Keratinocyte (primary cell): ENCODE measurements at regions not wholly inside any gene's neighbourhood (a gene's known extent, or its start where the extent isn't known, plus 50 kb on each side); places are given as distances from the start of the nearest gene placed in this dataset.

Experiments
- DNase-seq: peaks from one replicate; pipeline ENCODE4 v3.0.0-alpha.2; 2011; ENCODE audit warnings: low read depth, missing footprints, low spot score
- FAIRE-seq: peaks from 2 replicates; lab custom pipeline; 2011; peaks lifted over from hg19 to GRCh38; lab: Jason Lieb, UNC
- H2AFZ ChIP-seq: 2 replicates; pipeline ENCODE4 v1.6.0; 2012; ENCODE audit warnings: low read length, control low read depth, inconsistent platforms; ENCODE audit not compliant: control insufficient read depth
- H3K27ac ChIP-seq: 2 replicates; pipeline ENCODE4 v1.5.1; 2011; ENCODE audit warnings: low read length; ENCODE audit not compliant: control insufficient read depth, insufficient read depth
- H3K27me3 ChIP-seq: 3 replicates; pipeline ENCODE4 v1.6.0; 2011; ENCODE audit warnings: low read length; ENCODE audit not compliant: control insufficient read depth, insufficient read depth; ENCODE audit errors: extremely low read depth
- H3K36me3 ChIP-seq, 2 experiments: 2 replicates in 1 of 2; 3 replicates in 1 of 2; pipeline ENCODE4 v1.5.1; 2011; ENCODE audit warnings: low read length in 2 of 2, mild to moderate bottlenecking in 1 of 2; ENCODE audit not compliant: control insufficient read depth in 2 of 2, insufficient read depth in 2 of 2; ENCODE audit errors: extremely low read depth in 1 of 2
- H3K4me1 ChIP-seq: 3 replicates; pipeline ENCODE4 v1.5.1; 2011; ENCODE audit warnings: low read length; ENCODE audit not compliant: control insufficient read depth, insufficient read depth; ENCODE audit errors: extremely low read depth
- H3K4me2 ChIP-seq: 3 replicates; pipeline ENCODE4 v1.6.0; 2011; ENCODE audit warnings: low read depth, low read length; ENCODE audit not compliant: control insufficient read depth, insufficient read depth; ENCODE audit errors: extremely low read depth
- H3K4me3 ChIP-seq, 3 experiments: fragments of 200-600 bp in 1 of 3; sonication (generic) in 1 of 3; 2 replicates in 2 of 3; 3 replicates in 1 of 3; pipeline ENCODE4 v1.5.1; 2011 to 2016; ENCODE audit warnings: low read length in 3 of 3, mild to moderate bottlenecking in 3 of 3, control low read depth in 2 of 3, inconsistent platforms in 1 of 3, low read depth in 1 of 3, mixed read lengths in 1 of 3, mixed run types in 1 of 3, moderate library complexity in 1 of 3; ENCODE audit not compliant: control insufficient read depth in 2 of 3, insufficient read depth in 2 of 3; ENCODE audit errors: extremely low read depth in 1 of 3
- H3K79me2 ChIP-seq: 2 replicates; pipeline ENCODE4 v1.6.0; 2012; ENCODE audit warnings: low read length; ENCODE audit not compliant: control insufficient read depth, insufficient read depth
- H3K9ac ChIP-seq: 3 replicates; pipeline ENCODE4 v1.6.0; 2011; ENCODE audit warnings: low read length; ENCODE audit not compliant: control insufficient read depth, insufficient read depth; ENCODE audit errors: extremely low read depth
- H3K9me1 ChIP-seq: 3 replicates; pipeline ENCODE4 v1.6.0; 2011; ENCODE audit warnings: low read length; ENCODE audit not compliant: control insufficient read depth, insufficient read depth; ENCODE audit errors: extremely low read depth
- H3K9me3 ChIP-seq: 2 replicates; pipeline ENCODE4 v1.5.1; 2012; ENCODE audit warnings: low read depth, low read length; ENCODE audit not compliant: control insufficient read depth
- H4K20me1 ChIP-seq: 3 replicates; pipeline ENCODE4 v1.6.0; 2011; ENCODE audit warnings: low read length; ENCODE audit not compliant: control insufficient read depth, insufficient read depth; ENCODE audit errors: extremely low read depth
- CTCF ChIP-seq, 3 experiments: IDR thresholded peaks in 1 of 3; conservative IDR thresholded peaks in 1 of 3; optimal IDR thresholded peaks in 1 of 3; 2 replicates in 2 of 3; 3 replicates in 1 of 3; pipeline versions ENCODE3 to v1.5.1; 2011; ENCODE audit warnings: low read length in 3 of 3, mild to moderate bottlenecking in 3 of 3, moderate library complexity in 2 of 3, control low read depth in 1 of 3, inconsistent platforms in 1 of 3; ENCODE audit not compliant: insufficient read depth in 2 of 3; ENCODE audit errors: extremely low read depth in 1 of 3
- EZH2 ChIP-seq: IDR thresholded peaks from one replicate; pipeline ENCODE4 v1.6.1; 2012; ENCODE audit warnings: inconsistent platforms, mild to moderate bottlenecking, low read length, moderate library complexity
- dilution Hi-C: fragments of 300-500 bp; cut with MboI; formaldehyde crosslinking; loops from one replicate; pipeline ENCODE4 v1.7.0; 2020; ENCODE audit warnings: low sequenced_read_pairs; ENCODE audit not compliant: extremely low pct_ligation_motif_present

- Histone ChIP-seq H3K4me3 (no peak overlapping the region), H4K20me1 (no peaks in the 10 kb centered on the region), H3K9me1 (no peaks in the 10 kb centered on the region), H3K79me2 (no peaks in the 10 kb centered on the region), H3K27me3 (peaks cover 7% of the 10 kb centered on the region), H3K4me1 (no peaks in the 10 kb centered on the region), H3K36me3 (no peaks in the 10 kb centered on the region), H3K27ac (no peak overlapping the region), H2AFZ (no peak overlapping the region), H3K4me2 (no peak overlapping the region), H3K9ac (no peak overlapping the region), H3K9me3 (no peaks in the 10 kb centered on the region)
- no peak for FAIRE-seq
- dilution Hi-C loops, result no loop called here
- TF ChIP-seq EZH2, result no peak
- TF ChIP-seq CTCF (optimal IDR thresholded peaks at IDR 0.05 in 1 of 3, IDR thresholded peaks at IDR 0.05 in 1 of 3, conservative IDR thresholded peaks at IDR 0.05 in 1 of 3; ENCODE audit: extremely low read depth in 1 of 3, insufficient read depth in 2 of 3, low read length in 3 of 3), result no peak
- no peak for DNase-seq
Measured at GRCh38 chr9:134569626-134570025, 72.0 kb upstream of the COL5A1 start.

- H3K79me2 ChIP-seq, result no peaks in the 10 kb centered on the region
- TF ChIP-seq CTCF (optimal IDR thresholded peaks at IDR 0.05 in 1 of 3, IDR thresholded peaks at IDR 0.05 in 1 of 3, conservative IDR thresholded peaks at IDR 0.05 in 1 of 3; ENCODE audit: extremely low read depth in 1 of 3, insufficient read depth in 2 of 3, low read length in 3 of 3) (no peak), EZH2 (no peak)
- dilution Hi-C loops, result no loop called here
- H4K20me1 ChIP-seq, result no peaks in the 10 kb centered on the region
- H3K27me3 ChIP-seq, result peaks cover 7% of the 10 kb centered on the region
- H3K4me2 ChIP-seq, result no peak overlapping the region
- H3K27ac ChIP-seq, result no peak overlapping the region
- H3K36me3 ChIP-seq, result no peaks in the 10 kb centered on the region
- no peaks in the 10 kb centered on the region for H3K9me1 ChIP-seq
- FAIRE-seq, result no peak
- no peak overlapping the region for H2AFZ ChIP-seq
- H3K9me3 ChIP-seq, result no peaks in the 10 kb centered on the region
- no peak overlapping the region for H3K4me3 ChIP-seq
- DNase-seq, result no peak
- H3K9ac ChIP-seq, result no peak overlapping the region
- no peaks in the 10 kb centered on the region for H3K4me1 ChIP-seq
Measured at GRCh38 chr9:134570151-134570621, 71.4 kb upstream of the COL5A1 start.
